NCI-H1417 treated with DMSO at 0.1 percent for 48 hours (cell line): ENCODE measurements at regions not wholly inside any gene's neighbourhood (a gene's known extent, or its start where the extent isn't known, plus 50 kb on each side); places are given as distances from the start of the nearest gene placed in this dataset.

Experiments
- DNase-seq: peaks from one replicate; lab custom pipeline; 2025; lab: John Stamatoyannopoulos, UW

- DNase-seq, result no peak
These were observed 294.1 kb downstream of the GLRX3 start for GRCh38 chr10:130430291-130430690.

- no peak for DNase-seq
These were observed 294.9 kb downstream of the GLRX3 start for GRCh38 chr10:130430852-130431704.

GRCh38 chr10:130432271-130432670 is 296.1 kb downstream of the GLRX3 start:
- DNase-seq, result no peak

- DNase-seq, result no peak
These were observed 296.7 kb downstream of the GLRX3 start for GRCh38 chr10:130432850-130433249.

GRCh38 chr10:130434446-130435385 is 298.5 kb downstream of the GLRX3 start:
- no peak for DNase-seq

- DNase-seq, result no peak
These were observed 299.8 kb downstream of the GLRX3 start for GRCh38 chr10:130435961-130436360.

- DNase-seq, result no peak
These were observed 302.7 kb downstream of the GLRX3 start for GRCh38 chr10:130438861-130439260.

- DNase-seq, result no peak
These were observed 303.6 kb downstream of the GLRX3 start for GRCh38 chr10:130439766-130440165.

GRCh38 chr10:130440494-130440893 is 304.3 kb downstream of the GLRX3 start:
- DNase-seq, result no peak

- no peak for DNase-seq
These were observed 304.8 kb downstream of the GLRX3 start for GRCh38 chr10:130440971-130441370.

GRCh38 chr10:130443066-130443465 is 306.9 kb downstream of the GLRX3 start:
- no peak for DNase-seq

- no peak for DNase-seq
These were observed 317.0 kb downstream of the GLRX3 start for GRCh38 chr10:130453036-130453720.

GRCh38 chr10:130453721-130454542 is 317.7 kb downstream of the GLRX3 start:
- no peak for DNase-seq

- DNase-seq, result no peak
These were observed 318.4 kb downstream of the GLRX3 start for GRCh38 chr10:130454543-130455000.

- DNase-seq, result no peak
These were observed 319.0 kb downstream of the GLRX3 start for GRCh38 chr10:130455111-130455695.

- DNase-seq, result no peak
These were observed 319.6 kb downstream of the GLRX3 start for GRCh38 chr10:130455791-130456190.

GRCh38 chr10:130456616-130457015 is 320.4 kb downstream of the GLRX3 start:
- DNase-seq, result no peak

GRCh38 chr10:130458509-130458908 is 322.3 kb downstream of the GLRX3 start:
- no peak for DNase-seq

- DNase-seq, result no peak
These were observed 322.8 kb downstream of the GLRX3 start for GRCh38 chr10:130459011-130459410.

- no peak for DNase-seq
These were observed 323.8 kb downstream of the GLRX3 start for GRCh38 chr10:130459851-130460490.
